ENCODE measurements at regions not wholly inside any gene's neighbourhood (a gene's known extent, or its start where the extent isn't known, plus 50 kb on each side); places are given as distances from the start of the nearest gene placed in this dataset.

GRCh38 chr12:94047781-94048567, 100.4 kb upstream of the PLXNC1 start:
- intact Hi-C loops (cut with DNase I) = no loop called here
- DNase-seq = no peak
- H3K27me3 ChIP-seq (ENCODE audit: low read depth) = no peaks in the 10 kb centered on the region
- no peak overlapping the region for H3K27ac ChIP-seq
- no peaks in the 10 kb centered on the region for H3K9me3 ChIP-seq
- TF ChIP-seq CTCF (IDR thresholded peaks at IDR 0.05) = no peak
- no peak overlapping the region for H3K4me3 ChIP-seq
- no peaks in the 10 kb centered on the region for H3K36me3 ChIP-seq
- H3K4me1 ChIP-seq = no peaks in the 10 kb centered on the region
- ATAC-seq = no peak

- Histone ChIP-seq H3K9me3 (no peaks in the 10 kb centered on the region), H3K4me1 (no peaks in the 10 kb centered on the region), H3K27ac (no peak overlapping the region), H3K36me3 (no peaks in the 10 kb centered on the region), H3K4me3 (no peak overlapping the region), H3K27me3 (ENCODE audit: low read depth) (no peaks in the 10 kb centered on the region)
- no peak for TF ChIP-seq CTCF (IDR thresholded peaks at IDR 0.05)
- no peak for ATAC-seq
- intact Hi-C loops (cut with DNase I) = no loop called here
- DNase-seq = no peak
Measured at GRCh38 chr12:94048757-94049156, 99.6 kb upstream of the PLXNC1 start.

GRCh38 chr12:94049718-94050117, 98.7 kb upstream of the PLXNC1 start:
- no peak overlapping the region for H3K4me3 ChIP-seq
- no peak overlapping the region for H3K27ac ChIP-seq
- H3K27me3 ChIP-seq (ENCODE audit: low read depth) = no peaks in the 10 kb centered on the region
- ATAC-seq (no peak), DNase-seq (no peak)
- H3K36me3 ChIP-seq = no peaks in the 10 kb centered on the region
- no peak for TF ChIP-seq CTCF (IDR thresholded peaks at IDR 0.05)
- intact Hi-C loops (cut with DNase I) = no loop called here
- no peaks in the 10 kb centered on the region for H3K9me3 ChIP-seq
- H3K4me1 ChIP-seq = no peaks in the 10 kb centered on the region

- ATAC-seq (no peak), DNase-seq (no peak)
- no peaks in the 10 kb centered on the region for H3K9me3 ChIP-seq
- H3K27me3 ChIP-seq (ENCODE audit: low read depth) = no peaks in the 10 kb centered on the region
- TF ChIP-seq CTCF (IDR thresholded peaks at IDR 0.05) = no peak
- H3K36me3 ChIP-seq = no peaks in the 10 kb centered on the region
- H3K4me3 ChIP-seq = no peak overlapping the region
- intact Hi-C loops (cut with DNase I) = no loop called here
- H3K4me1 ChIP-seq = no peaks in the 10 kb centered on the region
- H3K27ac ChIP-seq = no peak overlapping the region
Measured at GRCh38 chr12:94053676-94054075, 94.7 kb upstream of the PLXNC1 start.

- DNase-seq = no peak
- intact Hi-C loops (cut with DNase I) = no loop called here
- TF ChIP-seq CTCF (IDR thresholded peaks at IDR 0.05) = no peak
- H3K4me1 ChIP-seq = peaks cover 5% of the 10 kb centered on the region
- H3K36me3 ChIP-seq = no peaks in the 10 kb centered on the region
- H3K9me3 ChIP-seq = no peaks in the 10 kb centered on the region
- no peak overlapping the region for H3K4me3 ChIP-seq
- no peaks in the 10 kb centered on the region for H3K27me3 ChIP-seq (ENCODE audit: low read depth)
- no peak overlapping the region for H3K27ac ChIP-seq
- no peak for ATAC-seq
Measured at GRCh38 chr12:94055528-94055927, 92.8 kb upstream of the PLXNC1 start.
